ENCODE measurements at regions not wholly inside any gene's neighbourhood (a gene's known extent, or its start where the extent isn't known, plus 50 kb on each side); places are given as distances from the start of the nearest gene placed in this dataset.
A peak's percentile ranks its signal among the peaks of the same experiment; 100 is the strongest.
"Not testable (repeated sequence)": the region's sequence is repeated elsewhere in the genome, so short reads cannot be mapped to it uniquely, and the experiment has no call there.

DNA sequence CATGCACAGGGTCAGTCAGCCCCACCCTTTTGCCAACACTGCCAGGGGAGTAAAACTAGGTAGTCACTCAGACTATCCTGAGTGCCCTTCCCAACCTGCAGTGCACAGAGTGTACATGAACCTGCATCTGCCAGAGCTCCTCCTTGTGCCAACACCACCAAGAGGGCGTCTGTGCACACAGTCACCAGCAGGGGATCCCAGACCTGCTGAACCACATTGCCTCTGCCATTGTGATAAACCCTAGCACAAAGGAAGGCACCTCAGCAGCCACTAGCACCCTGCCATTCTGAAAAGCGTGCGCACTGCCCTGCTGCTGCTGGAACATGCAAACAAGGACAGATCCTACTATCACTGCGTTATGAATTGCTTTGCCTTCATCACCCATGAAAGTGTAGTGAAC lies 247.8 kb upstream of the POU3F4 start:
- H3K9ac ChIP-seq (ENCODE audit: extremely low read depth, low read length, poor library complexity, severe bottlenecking) = no peak overlapping the region
- H3K27ac ChIP-seq (ENCODE audit: low read depth, low read length) = no peak overlapping the region
- no peak overlapping the region for H3K4me3 ChIP-seq (ENCODE audit: low read length)
- Mint-ChIP-seq H3K9me3 (peaks cover 71% of the 10 kb centered on the region), H3K27me3 (ENCODE audit: insufficient read depth) (no peaks in the 10 kb centered on the region), H3K4me3 (no peak overlapping the region), H3K27ac (no peak overlapping the region), H3K4me1 (no peaks in the 10 kb centered on the region), H3K36me3 (ENCODE audit: low read depth) (no peaks in the 10 kb centered on the region)
- WGBS, 2 experiments (ENCODE audit: insufficient coverage in 1 of 2, insufficient read length in 1 of 2) = 85 to 93% methylated on average over 3 to 4 of the region's 4 CpGs
- H3K4me1 ChIP-seq (ENCODE audit: control insufficient read depth, insufficient read depth, low read length) = no peaks in the 10 kb centered on the region
- H3K36me3 ChIP-seq (ENCODE audit: control insufficient read depth, insufficient read depth, low read length) = no peaks in the 10 kb centered on the region
- H3K9me3 ChIP-seq (ENCODE audit: control insufficient read depth, low read length) = no peaks in the 10 kb centered on the region
- TF ChIP-seq, protein P1, sequence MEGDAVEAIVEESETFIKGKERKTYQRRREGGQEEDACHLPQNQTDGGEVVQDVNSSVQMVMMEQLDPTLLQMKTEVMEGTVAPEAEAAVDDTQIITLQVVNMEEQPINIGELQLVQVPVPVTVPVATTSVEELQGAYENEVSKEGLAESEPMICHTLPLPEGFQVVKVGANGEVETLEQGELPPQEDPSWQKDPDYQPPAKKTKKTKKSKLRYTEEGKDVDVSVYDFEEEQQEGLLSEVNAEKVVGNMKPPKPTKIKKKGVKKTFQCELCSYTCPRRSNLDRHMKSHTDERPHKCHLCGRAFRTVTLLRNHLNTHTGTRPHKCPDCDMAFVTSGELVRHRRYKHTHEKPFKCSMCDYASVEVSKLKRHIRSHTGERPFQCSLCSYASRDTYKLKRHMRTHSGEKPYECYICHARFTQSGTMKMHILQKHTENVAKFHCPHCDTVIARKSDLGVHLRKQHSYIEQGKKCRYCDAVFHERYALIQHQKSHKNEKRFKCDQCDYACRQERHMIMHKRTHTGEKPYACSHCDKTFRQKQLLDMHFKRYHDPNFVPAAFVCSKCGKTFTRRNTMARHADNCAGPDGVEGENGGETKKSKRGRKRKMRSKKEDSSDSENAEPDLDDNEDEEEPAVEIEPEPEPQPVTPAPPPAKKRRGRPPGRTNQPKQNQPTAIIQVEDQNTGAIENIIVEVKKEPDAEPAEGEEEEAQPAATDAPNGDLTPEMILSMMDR (conservative IDR thresholded peaks at IDR 0.05) = peak; percentile 44
- DNase-seq = peak; percentile 57
- H3K27me3 ChIP-seq (ENCODE audit: control insufficient read depth, insufficient read depth, low read length, poor library complexity, severe bottlenecking) = no peaks in the 10 kb centered on the region

GRCh38 chrX:83262218-83262617 lies 245.9 kb upstream of the POU3F4 start:
- H3K9me3 Mint-ChIP-seq = peaks cover 70% of the 10 kb centered on the region

DNA sequence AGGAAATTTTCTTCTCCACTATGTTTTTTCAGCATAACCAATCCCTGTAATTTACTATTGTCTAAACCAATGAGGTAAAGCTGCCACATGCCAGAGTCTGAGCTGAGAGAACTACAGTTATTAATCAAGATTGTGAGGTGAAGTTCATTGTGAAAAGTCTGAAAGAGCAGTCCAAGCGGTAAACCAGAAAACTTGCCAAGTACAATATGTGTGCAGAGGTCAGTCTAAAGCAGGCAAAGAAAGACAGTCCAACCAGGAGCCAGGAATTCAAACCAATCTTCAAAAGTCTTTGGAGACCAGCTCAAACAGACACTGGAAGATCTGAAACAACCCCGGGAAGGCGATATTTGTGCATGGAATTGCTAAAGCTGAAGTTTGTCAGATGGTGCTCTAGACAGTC lies 229.1 kb upstream of the POU3F4 start:
- WGBS, 2 experiments (ENCODE audit: insufficient coverage in 1 of 2, insufficient read length in 1 of 2) = 81 to 100% methylated on average over 1 to 3 of the region's 3 CpGs
- no peaks in the 10 kb centered on the region for H3K9me3 ChIP-seq (ENCODE audit: control insufficient read depth, low read length)
- no peak overlapping the region for H3K27ac ChIP-seq (ENCODE audit: low read depth, low read length)
- Mint-ChIP-seq H3K27ac (no peak overlapping the region), H3K36me3 (ENCODE audit: low read depth) (no peaks in the 10 kb centered on the region), H3K27me3 (ENCODE audit: insufficient read depth) (no peaks in the 10 kb centered on the region), H3K9me3 (peaks cover 45% of the 10 kb centered on the region), H3K4me3 (no peak overlapping the region), H3K4me1 (no peaks in the 10 kb centered on the region)
- TF ChIP-seq, protein P1 (conservative IDR thresholded peaks at IDR 0.05) = no peak
- DNase-seq = no peak
- H3K4me3 ChIP-seq (ENCODE audit: low read length) = no peak overlapping the region
- H3K27me3 ChIP-seq (ENCODE audit: control insufficient read depth, insufficient read depth, low read length, poor library complexity, severe bottlenecking) = no peaks in the 10 kb centered on the region
- no peaks in the 10 kb centered on the region for H3K4me1 ChIP-seq (ENCODE audit: control insufficient read depth, insufficient read depth, low read length)
- no peaks in the 10 kb centered on the region for H3K36me3 ChIP-seq (ENCODE audit: control insufficient read depth, insufficient read depth, low read length)
- no peak overlapping the region for H3K9ac ChIP-seq (ENCODE audit: extremely low read depth, low read length, poor library complexity, severe bottlenecking)

More at GRCh38 chrX:83262218-83262617, 245.9 kb upstream of the POU3F4 start:
- H3K36me3 ChIP-seq (ENCODE audit: control insufficient read depth, insufficient read depth, low read length); H3K9ac ChIP-seq (ENCODE audit: extremely low read depth, low read length, poor library complexity, severe bottlenecking); H3K27me3 Mint-ChIP-seq (ENCODE audit: insufficient read depth); H3K4me1 Mint-ChIP-seq; DNase-seq; H3K27ac Mint-ChIP-seq; H3K27ac ChIP-seq (ENCODE audit: low read depth, low read length); H3K36me3 Mint-ChIP-seq (ENCODE audit: low read depth); H3K4me1 ChIP-seq (ENCODE audit: control insufficient read depth, insufficient read depth, low read length); H3K27me3 ChIP-seq (ENCODE audit: control insufficient read depth, insufficient read depth, low read length, poor library complexity, severe bottlenecking); H3K9me3 ChIP-seq (ENCODE audit: control insufficient read depth, low read length); H3K4me3 Mint-ChIP-seq; H3K4me3 ChIP-seq (ENCODE audit: low read length): not testable (repeated sequence)
- WGBS, 2 experiments (ENCODE audit: insufficient coverage in 1 of 2, insufficient read length in 1 of 2) = no CpG with 5 or more reads among the region's 1 CpG

DNA sequence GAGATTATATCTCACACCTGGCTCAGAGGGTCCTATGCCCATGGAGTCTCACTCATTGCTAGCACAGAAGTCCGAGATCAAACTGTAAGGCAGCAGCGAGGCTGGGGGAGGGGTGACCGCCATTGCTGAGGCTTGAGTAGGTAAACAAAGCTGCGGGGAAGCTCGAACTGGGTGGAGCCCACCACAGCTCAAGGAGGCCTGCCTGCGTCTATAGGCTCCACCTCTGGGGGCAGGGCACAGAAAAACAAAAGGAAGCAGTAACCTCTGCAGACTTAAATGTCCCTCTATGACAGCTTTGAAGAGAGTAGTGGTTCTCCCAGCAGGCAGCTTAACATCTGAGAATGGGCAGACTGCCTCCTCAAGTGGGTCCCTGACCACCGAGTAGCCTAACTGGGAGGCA lies 221.5 kb upstream of the POU3F4 start:
- H3K4me1 ChIP-seq (ENCODE audit: control insufficient read depth, insufficient read depth, low read length); H3K9ac ChIP-seq (ENCODE audit: extremely low read depth, low read length, poor library complexity, severe bottlenecking); H3K9me3 ChIP-seq (ENCODE audit: control insufficient read depth, low read length); H3K4me3 ChIP-seq (ENCODE audit: low read length); H3K27me3 ChIP-seq (ENCODE audit: control insufficient read depth, insufficient read depth, low read length, poor library complexity, severe bottlenecking); H3K27me3 Mint-ChIP-seq (ENCODE audit: insufficient read depth); H3K27ac ChIP-seq (ENCODE audit: low read depth, low read length); H3K36me3 ChIP-seq (ENCODE audit: control insufficient read depth, insufficient read depth, low read length); DNase-seq; H3K4me1 Mint-ChIP-seq; H3K27ac Mint-ChIP-seq; H3K4me3 Mint-ChIP-seq; H3K36me3 Mint-ChIP-seq (ENCODE audit: low read depth): not testable (repeated sequence)
- H3K9me3 Mint-ChIP-seq = peaks cover 98% of the 10 kb centered on the region
- 78 to 96% methylated on average over 5 to 7 of the region's 7 CpGs for WGBS, 2 experiments (ENCODE audit: insufficient coverage in 1 of 2, insufficient read length in 1 of 2)
